Fibroblast of mammary gland (primary cell): ENCODE measurements at regions not wholly inside any gene's neighbourhood (a gene's known extent, or its start where the extent isn't known, plus 50 kb on each side); places are given as distances from the start of the nearest gene placed in this dataset.

ENCODE experiments used
- DNase-seq: peaks from one replicate; pipeline ENCODE4 v3.0.0-alpha.2; 2010; ENCODE audit warnings: low read depth
- H3K4me3 ChIP-seq: 2 replicates; pipeline ENCODE4 v1.5.1; 2011; ENCODE audit warnings: low read depth, mild to moderate bottlenecking, low read length, moderate library complexity; ENCODE audit not compliant: control insufficient read depth
- CTCF ChIP-seq: conservative IDR thresholded peaks from 2 replicates; pipeline ENCODE4 v1.5.1; 2011; ENCODE audit warnings: low read depth, low read length, inconsistent platforms; ENCODE audit not compliant: control insufficient read depth, insufficient read depth

- TF ChIP-seq CTCF = no peak
- DNase-seq = no peak
- H3K4me3 ChIP-seq = no peak overlapping the region
Measured at GRCh38 chr15:96253006-96253747, 77.3 kb upstream of the NR2F2 start.

GRCh38 chr15:96254173-96254572, 76.3 kb upstream of the NR2F2 start:
- TF ChIP-seq CTCF = no peak
- DNase-seq = peak; percentile 26
- H3K4me3 ChIP-seq = no peak overlapping the region

GRCh38 chr15:96255599-96255998, 74.9 kb upstream of the NR2F2 start:
- no peak for DNase-seq

GRCh38 chr15:96261575-96262034, 68.9 kb upstream of the NR2F2 start:
- no peak overlapping the region for H3K4me3 ChIP-seq
- TF ChIP-seq CTCF = no peak

More at GRCh38 chr15:96255599-96255998, 74.9 kb upstream of the NR2F2 start:
- H3K4me3 ChIP-seq = no peak overlapping the region
- TF ChIP-seq CTCF = no peak

GRCh38 chr15:96262097-96262496, 68.4 kb upstream of the NR2F2 start:
- H3K4me3 ChIP-seq = no peak overlapping the region
- no peak for TF ChIP-seq CTCF
- no peak for DNase-seq

More at GRCh38 chr15:96261575-96262034, 68.9 kb upstream of the NR2F2 start:
- DNase-seq = no peak

GRCh38 chr15:96262549-96263489, 67.7 kb upstream of the NR2F2 start:
- TF ChIP-seq CTCF = no peak
- DNase-seq = no peak
- no peak overlapping the region for H3K4me3 ChIP-seq
